Mesendoderm (in vitro differentiated cells): ENCODE measurements at regions not wholly inside any gene's neighbourhood (a gene's known extent, or its start where the extent isn't known, plus 50 kb on each side); places are given as distances from the start of the nearest gene placed in this dataset.

Source experiments
- DNase-seq: peaks from one replicate; pipeline ENCODE4 v3.0.0; 2013
- H2AK5ac ChIP-seq: 2 replicates; pipeline ENCODE4 v1.6.1; 2013; ENCODE audit warnings: low read length, inconsistent platforms
- H2BK120ac ChIP-seq: 2 replicates; pipeline ENCODE4 v1.6.1; 2013; ENCODE audit warnings: low read depth, mild to moderate bottlenecking, low read length, moderate library complexity, mixed read lengths
- H2BK15ac ChIP-seq: replicated peaks from 2 replicates; pipeline ENCODE4 v1.6.1; 2013; ENCODE audit warnings: low read depth, mild to moderate bottlenecking, moderate library complexity
- H2BK5ac ChIP-seq: 2 replicates; pipeline ENCODE4 v1.6.1; 2013; ENCODE audit warnings: low read length, inconsistent platforms
- H3K18ac ChIP-seq: 2 replicates; pipeline ENCODE4 v1.6.1; 2013; ENCODE audit warnings: mild to moderate bottlenecking, low read length, mixed read lengths
- H3K23ac ChIP-seq: one replicate; pipeline ENCODE4 v1.6.1; 2013; ENCODE audit warnings: low read length
- H3K27ac ChIP-seq: 2 replicates; pipeline ENCODE4 v1.5.1; 2013; ENCODE audit warnings: low read depth, mild to moderate bottlenecking, inconsistent platforms, low read length, moderate library complexity
- H3K27me3 ChIP-seq: 2 replicates; pipeline ENCODE4 v1.6.1; 2013; ENCODE audit warnings: low read length, control low read depth, mild to moderate bottlenecking, inconsistent platforms; ENCODE audit not compliant: insufficient read depth, poor library complexity
- H3K36me3 ChIP-seq: 2 replicates; pipeline ENCODE4 v1.6.1; 2013; ENCODE audit warnings: low read length, inconsistent platforms; ENCODE audit not compliant: control insufficient read depth, insufficient read depth
- H3K4ac ChIP-seq: one replicate; pipeline ENCODE4 v1.6.1; 2013; ENCODE audit warnings: low read depth, mild to moderate bottlenecking, low read length, moderate library complexity
- H3K4me1 ChIP-seq: 2 replicates; pipeline ENCODE4 v1.6.1; 2013; ENCODE audit warnings: low read depth, low read length, inconsistent platforms; ENCODE audit not compliant: control insufficient read depth
- H3K4me2 ChIP-seq: 2 replicates; pipeline ENCODE4 v1.6.1; 2013; ENCODE audit warnings: low read length
- H3K4me3 ChIP-seq: 2 replicates; pipeline ENCODE4 v1.5.1; 2013; ENCODE audit warnings: mild to moderate bottlenecking, low read length
- H3K56ac ChIP-seq: one replicate; pipeline ENCODE4 v1.6.1; 2013; ENCODE audit warnings: low read length
- H3K79me1 ChIP-seq: 2 replicates; pipeline ENCODE4 v1.6.1; 2013; ENCODE audit warnings: low read length, inconsistent platforms
- H3K79me2 ChIP-seq: 2 replicates; pipeline ENCODE4 v1.6.1; 2013; ENCODE audit warnings: mild to moderate bottlenecking, low read length; ENCODE audit not compliant: control insufficient read depth, insufficient read depth
- H3K9ac ChIP-seq: 2 replicates; pipeline ENCODE4 v1.6.1; 2013; ENCODE audit warnings: low read length, inconsistent platforms
- H4K5ac ChIP-seq: one replicate; pipeline ENCODE4 v1.6.1; 2013; ENCODE audit warnings: low read length
- H4K8ac ChIP-seq: one replicate; pipeline ENCODE4 v1.6.1; 2013; ENCODE audit warnings: low read depth, mild to moderate bottlenecking, control low read depth, low read length, moderate library complexity
- WGBS: extraction: QIAGEN DNeasy Blood & Tissue Kit; methylation state at CpG from one replicate; pipeline ENCODE4 v1.1.7; 2013; ENCODE audit warnings: low lambda C conversion rate, missing lambda C conversion rate; ENCODE audit not compliant: insufficient coverage; ENCODE audit errors: extremely low coverage; 5-methylcytosine and 5-hydroxymethylcytosine counted together

DNA sequence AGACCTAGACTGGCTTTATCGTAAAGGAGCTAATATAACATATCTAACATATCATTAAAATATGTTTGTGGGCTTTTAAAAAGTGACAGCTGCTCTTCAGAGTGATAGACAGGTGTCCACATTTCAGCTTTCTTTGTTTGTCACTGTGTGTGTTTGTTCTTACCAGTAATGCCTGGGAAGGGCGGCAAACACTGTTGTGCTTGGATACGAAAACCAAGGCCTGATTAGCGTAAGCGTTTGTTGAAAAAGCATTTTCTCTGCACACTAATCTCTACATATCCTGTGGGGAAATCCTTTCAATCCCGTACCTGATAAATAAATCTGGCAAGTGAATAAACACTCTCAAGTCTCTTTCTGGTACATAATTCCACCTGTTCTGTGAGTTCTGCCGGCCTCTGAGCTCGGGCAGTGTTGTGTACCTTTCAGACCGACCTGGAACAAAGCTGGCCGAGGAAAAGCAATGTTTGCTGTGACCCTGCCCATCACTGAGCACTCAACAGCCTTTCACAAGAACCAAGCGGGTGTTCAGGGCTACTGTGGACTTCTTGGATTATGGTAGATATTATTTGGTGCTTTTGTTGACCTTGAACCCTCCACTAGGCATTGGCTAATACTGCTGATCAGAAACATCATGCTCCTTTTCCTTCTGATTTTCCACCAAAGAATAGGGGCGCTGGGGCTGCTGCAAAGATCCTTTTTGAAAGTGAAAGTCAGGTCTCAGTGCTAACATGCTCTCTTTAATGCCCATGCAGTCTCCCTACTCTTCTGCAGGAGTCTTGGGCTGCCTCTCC is 100.4 kb downstream of the CD83 start:
- Histone ChIP-seq H3K4me1 (no peaks in the 10 kb centered on the region), H3K4ac (no peak overlapping the region), H3K27ac (no peak overlapping the region), H2BK15ac (no peak overlapping the region), H4K8ac (no peak overlapping the region), H3K36me3 (no peaks in the 10 kb centered on the region), H3K79me2 (no peaks in the 10 kb centered on the region), H2AK5ac (no peak overlapping the region), H2BK120ac (no peak overlapping the region), H3K4me3 (no peak overlapping the region), H2BK5ac (no peak overlapping the region), H3K27me3 (no peaks in the 10 kb centered on the region), H4K5ac (no peak overlapping the region), H3K18ac (no peak overlapping the region), H3K23ac (no peak overlapping the region), H3K4me2 (no peak overlapping the region), H3K79me1 (no peaks in the 10 kb centered on the region), H3K56ac (no peak overlapping the region), H3K9ac (no peak overlapping the region)
- WGBS = no CpG with 5 or more reads among the region's 12 CpGs
- DNase-seq = no peak

DNA sequence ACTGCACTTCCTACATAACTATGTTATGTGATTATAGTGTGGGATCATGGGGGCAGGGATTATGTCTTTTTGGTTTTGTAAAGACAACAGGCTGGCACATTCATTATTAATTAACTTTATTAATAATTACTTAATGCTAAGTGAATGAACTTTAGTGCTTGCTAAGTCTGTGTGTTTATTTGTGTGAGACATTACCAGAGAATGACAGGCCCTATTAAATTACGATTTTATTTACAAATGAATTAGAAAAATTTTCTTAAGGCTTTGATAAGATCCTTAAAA is 100.9 kb downstream of the CD83 start:
- Histone ChIP-seq H3K9ac (no peak overlapping the region), H2BK5ac (no peak overlapping the region), H3K56ac (no peak overlapping the region), H4K8ac (no peak overlapping the region), H3K36me3 (no peaks in the 10 kb centered on the region), H4K5ac (no peak overlapping the region), H3K23ac (no peak overlapping the region), H2BK120ac (no peak overlapping the region), H3K4ac (no peak overlapping the region), H3K79me1 (no peaks in the 10 kb centered on the region), H2BK15ac (no peak overlapping the region), H3K4me3 (no peak overlapping the region), H3K4me1 (no peaks in the 10 kb centered on the region), H3K27me3 (no peaks in the 10 kb centered on the region), H3K79me2 (no peaks in the 10 kb centered on the region), H3K18ac (no peak overlapping the region), H3K4me2 (no peak overlapping the region), H2AK5ac (no peak overlapping the region), H3K27ac (no peak overlapping the region)
- no CpG with 5 or more reads among the region's 1 CpG for WGBS
- no peak for DNase-seq

DNA sequence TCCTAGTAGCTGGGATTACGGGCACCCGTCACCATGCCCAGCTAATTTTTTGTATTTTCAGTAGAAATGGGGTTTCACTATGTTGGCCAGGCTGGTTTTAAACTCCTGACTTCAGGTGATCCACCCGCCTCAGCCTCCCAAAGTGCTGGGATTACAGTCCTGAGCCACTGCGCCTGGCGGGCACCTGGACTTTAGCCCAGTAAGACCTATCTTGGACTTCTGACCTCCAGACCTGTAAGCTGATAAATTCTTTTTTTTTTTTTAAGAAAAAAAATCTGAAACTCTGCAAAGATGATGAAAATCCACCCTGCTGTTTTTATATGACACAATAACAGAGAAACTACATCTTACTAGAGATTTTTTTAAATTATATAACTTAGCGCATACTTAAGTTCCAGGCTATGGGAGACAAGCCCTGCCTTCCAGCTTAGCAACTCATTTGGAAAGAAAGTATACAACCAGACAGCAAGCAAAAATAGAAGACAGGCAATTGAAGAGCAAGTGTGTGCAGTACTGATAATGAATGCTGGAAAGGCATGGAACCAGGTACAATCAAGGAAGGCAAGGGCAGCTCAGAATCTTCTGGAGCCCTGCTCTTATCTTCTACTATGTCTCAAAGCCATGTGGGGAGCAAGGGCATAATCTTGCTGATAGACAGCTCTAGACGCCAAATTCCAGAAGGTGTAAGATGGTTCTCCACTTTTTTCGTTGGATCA is 104.2 kb downstream of the CD83 start:
- Histone ChIP-seq H3K4me3 (no peak overlapping the region), H2BK120ac (no peak overlapping the region), H3K79me1 (no peaks in the 10 kb centered on the region), H2BK15ac (no peak overlapping the region), H3K4me1 (no peaks in the 10 kb centered on the region), H3K27me3 (no peaks in the 10 kb centered on the region), H2AK5ac (no peak overlapping the region), H3K4ac (no peak overlapping the region), H2BK5ac (no peak overlapping the region), H4K5ac (no peak overlapping the region), H3K23ac (no peak overlapping the region), H3K36me3 (no peaks in the 10 kb centered on the region), H3K9ac (no peak overlapping the region), H3K4me2 (no peak overlapping the region), H3K18ac (no peak overlapping the region), H3K27ac (no peak overlapping the region), H3K56ac (no peak overlapping the region), H3K79me2 (no peaks in the 10 kb centered on the region), H4K8ac (no peak overlapping the region)
- no CpG with 5 or more reads among the region's 8 CpGs for WGBS
- no peak for DNase-seq

DNA sequence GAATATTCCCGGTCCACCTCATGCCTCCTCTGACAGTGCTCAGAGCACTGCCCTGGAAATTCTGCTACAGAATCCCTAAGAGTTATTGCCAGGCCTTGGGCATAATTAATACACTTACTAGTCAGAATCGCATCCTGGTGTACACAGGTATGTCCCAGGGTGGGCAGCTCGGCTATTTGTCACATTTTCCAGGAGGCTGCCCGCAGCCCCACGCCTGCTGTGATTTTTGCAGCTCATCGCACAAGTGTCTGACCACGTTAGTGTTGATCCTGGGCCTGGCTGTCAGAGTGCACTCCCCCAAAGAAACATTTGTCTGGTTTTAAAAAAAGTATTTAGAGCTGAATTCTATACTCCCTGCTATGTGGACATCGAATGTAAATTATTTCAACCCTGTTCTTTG is 105.4 kb downstream of the CD83 start:
- DNase-seq = no peak
- Histone ChIP-seq H3K4me2 (no peak overlapping the region), H2BK15ac (no peak overlapping the region), H4K8ac (no peak overlapping the region), H2BK120ac (no peak overlapping the region), H3K79me1 (no peaks in the 10 kb centered on the region), H3K4ac (no peak overlapping the region), H2BK5ac (no peak overlapping the region), H3K9ac (no peak overlapping the region), H3K56ac (no peak overlapping the region), H3K4me1 (no peaks in the 10 kb centered on the region), H4K5ac (no peak overlapping the region), H3K18ac (no peak overlapping the region), H3K36me3 (no peaks in the 10 kb centered on the region), H3K27ac (no peak overlapping the region), H3K27me3 (no peaks in the 10 kb centered on the region), H3K4me3 (no peak overlapping the region), H3K23ac (no peak overlapping the region), H3K79me2 (no peaks in the 10 kb centered on the region), H2AK5ac (no peak overlapping the region)
- no CpG with 5 or more reads among the region's 8 CpGs for WGBS

DNA sequence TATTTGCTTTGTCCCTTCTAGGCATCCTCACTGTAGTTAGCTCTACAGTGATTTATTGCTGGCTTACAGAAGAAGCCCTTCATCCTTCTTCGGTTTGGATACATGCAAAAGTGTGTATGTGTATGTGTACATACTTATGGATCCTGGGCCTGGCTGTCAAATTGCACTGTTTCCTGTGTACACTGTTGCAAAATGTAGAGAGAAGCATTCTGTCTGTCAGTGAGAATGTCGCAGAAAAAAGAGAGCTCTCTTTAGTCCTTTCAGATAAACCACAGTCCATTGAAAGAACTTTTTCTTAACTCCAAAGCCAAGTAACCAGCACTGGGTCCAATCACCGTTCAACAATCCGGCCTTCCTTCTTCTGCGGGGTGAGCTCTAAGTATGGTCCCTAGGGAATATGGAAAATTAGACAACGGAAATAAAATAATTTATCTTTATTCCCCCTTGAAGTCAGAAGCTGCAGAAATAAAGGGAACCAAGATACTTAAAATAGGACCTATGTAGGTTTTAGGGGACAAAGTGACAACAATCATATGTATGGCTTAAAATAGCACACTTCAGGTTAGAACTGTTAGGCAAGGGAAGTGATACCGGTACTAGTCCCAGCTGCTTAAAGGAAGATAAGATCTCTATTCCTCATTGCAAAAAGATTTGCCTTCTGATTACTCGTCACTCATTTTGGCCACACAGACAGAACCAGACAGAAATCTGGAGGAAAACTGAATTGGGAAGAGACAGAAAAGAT is 107.0 kb downstream of the CD83 start:
- H4K8ac ChIP-seq = no peak overlapping the region
- no peak overlapping the region for H3K56ac ChIP-seq
- H2BK120ac ChIP-seq = no peak overlapping the region
- no peak overlapping the region for H3K4me3 ChIP-seq
- no CpG with 5 or more reads among the region's 8 CpGs for WGBS
- H3K27ac ChIP-seq = no peak overlapping the region
- no peaks in the 10 kb centered on the region for H3K4me1 ChIP-seq
- no peak overlapping the region for H3K23ac ChIP-seq
- H2AK5ac ChIP-seq = no peak overlapping the region
- H3K36me3 ChIP-seq = no peaks in the 10 kb centered on the region
- H3K18ac ChIP-seq = no peak overlapping the region
- H2BK15ac ChIP-seq = no peak overlapping the region
- no peaks in the 10 kb centered on the region for H3K27me3 ChIP-seq
- no peak overlapping the region for H3K4me2 ChIP-seq
- no peak for DNase-seq
- no peak overlapping the region for H3K9ac ChIP-seq
- H2BK5ac ChIP-seq = no peak overlapping the region
- no peak overlapping the region for H4K5ac ChIP-seq
- H3K4ac ChIP-seq = no peak overlapping the region
- no peaks in the 10 kb centered on the region for H3K79me2 ChIP-seq
- no peaks in the 10 kb centered on the region for H3K79me1 ChIP-seq
